GM10266 (cell line): ENCODE measurements at regions not wholly inside any gene's neighbourhood (a gene's known extent, or its start where the extent isn't known, plus 50 kb on each side); places are given as distances from the start of the nearest gene placed in this dataset.

Experiments used
- DNase-seq: peaks from one replicate; pipeline ENCODE4 v3.0.0; 2012; ENCODE audit errors: extremely low spot score
- TF ChIP-seq, protein P1 (sequence below): IDR thresholded peaks from 2 replicates; pipeline ENCODE4 v1.5.1; 2012; ENCODE audit warnings: mild to moderate bottlenecking, low read depth; ENCODE audit not compliant: control insufficient read depth, insufficient read depth; ENCODE audit errors: missing control alignments

DNA sequence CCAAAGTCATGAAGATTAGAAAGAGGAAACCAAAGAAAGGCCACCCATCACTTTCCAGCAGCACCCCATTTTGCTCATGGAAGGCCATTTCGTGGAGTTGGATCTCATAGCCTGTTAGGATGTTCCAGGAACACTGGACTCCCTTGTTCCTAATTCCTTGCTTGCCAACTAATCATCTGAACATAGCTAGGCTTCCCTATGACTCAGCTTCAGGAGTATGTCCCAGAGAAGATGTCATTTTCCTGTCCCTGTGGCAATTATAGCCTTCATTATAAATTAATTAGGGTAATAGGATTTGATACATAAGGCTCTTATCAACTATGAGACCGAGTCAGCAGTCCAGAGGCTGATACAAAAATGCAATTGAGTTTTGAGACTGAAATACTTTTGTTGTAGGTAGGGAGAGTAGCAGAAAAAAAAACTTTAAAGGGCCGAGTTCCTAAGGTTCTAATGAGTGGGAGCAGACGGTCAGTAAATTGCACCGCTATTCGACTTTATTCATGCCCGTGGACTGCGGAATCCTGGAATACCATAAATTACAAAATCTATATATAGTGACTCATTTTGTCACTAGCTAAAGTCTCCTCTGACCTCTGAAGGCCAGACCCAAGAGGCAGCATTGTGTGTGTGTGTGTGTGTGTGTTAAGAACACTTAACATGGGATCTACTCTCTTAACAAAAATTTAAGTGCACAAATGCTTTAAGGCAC, 311.8 kb downstream of the FBXO15 start:
- no peak for DNase-seq

DNA sequence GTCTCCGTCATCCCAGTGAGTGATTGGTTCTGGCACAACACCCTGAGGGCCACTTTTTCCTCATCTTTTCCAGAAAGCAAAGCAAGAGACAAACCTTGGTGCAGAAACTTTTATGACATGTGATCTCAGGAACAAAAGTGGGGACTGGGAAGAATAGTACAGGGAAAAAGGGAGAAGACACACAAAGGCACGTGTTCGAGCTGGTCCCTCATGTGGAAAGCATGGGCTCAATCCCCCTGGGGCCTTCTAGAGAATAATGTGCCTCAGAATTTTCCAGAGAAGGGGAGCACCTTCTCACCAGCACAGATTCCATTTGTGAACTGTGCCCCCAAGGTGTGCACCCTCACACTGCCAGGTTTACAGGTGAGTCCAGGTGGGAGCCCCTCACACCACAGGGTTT, 312.6 kb downstream of the FBXO15 start:
- no peak for DNase-seq
- TF ChIP-seq, protein P1, sequence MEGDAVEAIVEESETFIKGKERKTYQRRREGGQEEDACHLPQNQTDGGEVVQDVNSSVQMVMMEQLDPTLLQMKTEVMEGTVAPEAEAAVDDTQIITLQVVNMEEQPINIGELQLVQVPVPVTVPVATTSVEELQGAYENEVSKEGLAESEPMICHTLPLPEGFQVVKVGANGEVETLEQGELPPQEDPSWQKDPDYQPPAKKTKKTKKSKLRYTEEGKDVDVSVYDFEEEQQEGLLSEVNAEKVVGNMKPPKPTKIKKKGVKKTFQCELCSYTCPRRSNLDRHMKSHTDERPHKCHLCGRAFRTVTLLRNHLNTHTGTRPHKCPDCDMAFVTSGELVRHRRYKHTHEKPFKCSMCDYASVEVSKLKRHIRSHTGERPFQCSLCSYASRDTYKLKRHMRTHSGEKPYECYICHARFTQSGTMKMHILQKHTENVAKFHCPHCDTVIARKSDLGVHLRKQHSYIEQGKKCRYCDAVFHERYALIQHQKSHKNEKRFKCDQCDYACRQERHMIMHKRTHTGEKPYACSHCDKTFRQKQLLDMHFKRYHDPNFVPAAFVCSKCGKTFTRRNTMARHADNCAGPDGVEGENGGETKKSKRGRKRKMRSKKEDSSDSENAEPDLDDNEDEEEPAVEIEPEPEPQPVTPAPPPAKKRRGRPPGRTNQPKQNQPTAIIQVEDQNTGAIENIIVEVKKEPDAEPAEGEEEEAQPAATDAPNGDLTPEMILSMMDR = no peak

More for the DNA sequence above, 311.8 kb downstream of the FBXO15 start:
- TF ChIP-seq, protein P1 = no peak

DNA sequence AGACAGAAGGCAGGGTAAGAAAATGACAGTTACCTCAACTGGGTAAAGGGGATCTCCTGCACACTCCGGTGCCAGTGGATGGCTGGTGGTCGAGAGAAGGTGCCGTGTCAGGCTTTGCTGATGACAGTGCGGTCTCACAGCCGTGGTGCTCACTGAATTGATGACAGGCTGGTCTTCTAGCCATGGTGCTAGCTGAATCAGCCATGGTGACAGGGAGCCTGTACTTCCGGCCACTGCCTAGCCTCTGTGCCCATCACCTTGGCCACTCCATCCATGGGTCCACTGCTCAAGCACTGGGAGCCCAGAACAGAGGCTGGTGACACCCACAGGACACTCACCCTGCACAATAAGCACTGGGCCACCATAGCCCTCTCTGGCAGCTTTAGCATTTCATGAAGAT, 315.9 kb downstream of the FBXO15 start:
- TF ChIP-seq, protein P1 = no peak

DNA sequence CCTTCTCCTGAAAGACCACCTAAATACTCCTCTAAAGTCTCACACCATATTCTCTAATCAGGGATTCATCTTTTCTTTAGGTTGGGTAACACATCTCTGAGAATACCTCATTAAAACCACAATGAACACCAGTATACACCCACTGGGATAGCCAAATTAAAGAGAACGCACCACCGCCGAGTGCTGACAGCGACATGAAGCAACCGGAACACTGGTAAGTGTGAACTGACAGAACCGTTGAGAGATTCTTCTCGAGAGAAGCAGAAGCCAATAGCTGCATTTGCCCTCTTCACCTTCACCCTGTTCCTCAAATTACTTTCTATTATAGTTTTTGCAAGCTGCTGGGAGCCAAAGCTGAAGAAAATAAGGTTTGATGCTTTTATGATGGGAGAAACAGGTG, 318.5 kb downstream of the FBXO15 start:
- TF ChIP-seq, protein P1 = no peak
- no peak for DNase-seq

More for the DNA sequence above, 315.9 kb downstream of the FBXO15 start:
- DNase-seq = no peak

DNA sequence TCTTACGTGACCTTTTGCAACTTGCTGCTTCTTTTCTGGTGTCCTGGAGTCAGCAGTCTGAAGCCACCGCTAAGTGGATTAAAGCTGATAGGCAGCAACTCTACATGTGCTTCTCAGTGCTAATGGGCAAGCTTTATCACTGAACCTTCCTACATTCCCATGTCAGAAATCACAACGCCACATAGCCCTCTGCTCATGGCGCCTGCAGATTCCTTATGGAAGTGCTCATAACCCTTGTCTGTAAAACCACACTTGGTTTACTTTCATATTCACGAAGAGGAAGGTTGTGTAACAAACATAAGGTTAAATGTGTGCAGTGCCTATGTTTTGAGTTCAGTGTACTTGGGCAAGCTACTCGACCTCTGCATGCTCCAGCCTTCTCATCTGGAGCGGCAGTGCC, 319.8 kb downstream of the FBXO15 start:
- TF ChIP-seq, protein P1 = no peak
- no peak for DNase-seq

DNA sequence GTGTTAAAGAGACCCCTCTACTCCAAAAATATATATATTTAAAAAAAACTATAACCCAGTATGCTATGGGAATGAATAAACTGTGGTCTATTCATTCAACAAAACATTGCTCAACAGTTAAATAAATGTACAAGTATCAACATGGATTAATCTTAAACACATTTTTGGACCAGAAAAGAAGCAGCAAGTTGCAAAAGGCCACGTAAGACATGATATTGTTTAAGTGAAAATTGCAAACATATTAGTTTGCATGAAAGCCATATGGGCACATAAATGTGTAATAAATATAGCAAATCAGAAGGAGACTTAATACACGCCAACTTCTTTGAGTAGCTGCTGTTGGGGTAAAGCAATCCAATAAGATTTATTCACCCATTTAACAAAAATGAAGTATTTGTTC, 321.5 kb downstream of the FBXO15 start:
- TF ChIP-seq, protein P1 = no peak
- no peak for DNase-seq

DNA sequence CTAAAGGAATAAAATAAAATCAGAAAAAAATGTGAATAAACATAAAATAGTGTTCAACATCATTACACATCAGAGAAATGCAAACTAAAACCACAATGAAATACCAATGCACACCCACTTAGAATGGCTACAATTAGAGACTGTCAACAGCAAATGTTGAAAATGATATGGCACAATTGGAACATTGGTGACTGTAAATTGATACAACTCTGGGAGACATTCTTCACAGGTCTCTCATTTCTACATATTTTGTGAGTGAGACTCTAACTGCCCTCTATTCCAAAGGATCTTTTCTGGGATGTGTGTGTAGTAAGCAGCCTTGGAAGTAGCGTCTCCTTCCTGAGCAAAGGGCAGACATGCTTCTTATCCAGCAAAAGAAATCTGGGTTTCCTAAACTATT, 323.0 kb downstream of the FBXO15 start:
- TF ChIP-seq, protein P1 = no peak
- DNase-seq = no peak
